GM23338 (cell line): ENCODE measurements at regions not wholly inside any gene's neighbourhood (a gene's known extent, or its start where the extent isn't known, plus 50 kb on each side); places are given as distances from the start of the nearest gene placed in this dataset.

Experiments used
- ATAC-seq: fragments of 200-7000 bp; cut with Tn5 transposase; 3 replicates; pipeline ENCODE4 v1.9.1; 2020
- DNase-seq: peaks from one replicate; pipeline ENCODE4 v3.0.0-alpha.2; 2015; ENCODE audit warnings: low spot score
- H2AFZ ChIP-seq: fragments of 200-600 bp; sonication (generic); 2 replicates; pipeline ENCODE4 v1.8.0; 2016; ENCODE audit warnings: antibody characterized with exemption, mild to moderate bottlenecking, moderate library complexity
- H3F3A ChIP-seq: fragments of 200-600 bp; sonication (generic); replicated peaks from 2 replicates; pipeline ENCODE4 v1.8.0; 2017; ENCODE audit warnings: antibody characterized with exemption, mixed run types, low read depth
- H3K27ac ChIP-seq: fragments of 200-600 bp; sonication (generic); 2 replicates; pipeline ENCODE4 v1.6.1; 2016; ENCODE audit warnings: low read depth
- H3K27me3 ChIP-seq: fragments of 200-600 bp; sonication (generic); 2 replicates; pipeline ENCODE4 v1.8.0; 2016; ENCODE audit warnings: mild to moderate bottlenecking, mixed run types, moderate library complexity; ENCODE audit not compliant: insufficient read depth
- H3K36me3 ChIP-seq: fragments of 200-600 bp; sonication (generic); 2 replicates; pipeline ENCODE4 v1.8.0; 2016; ENCODE audit warnings: mild to moderate bottlenecking; ENCODE audit not compliant: insufficient read depth
- H3K4me1 ChIP-seq: fragments of 200-600 bp; sonication (generic); 2 replicates; pipeline ENCODE4 v1.8.0; 2016; ENCODE audit warnings: mild to moderate bottlenecking, moderate library complexity; ENCODE audit not compliant: insufficient read depth
- H3K4me2 ChIP-seq: fragments of 200-600 bp; sonication (generic); 2 replicates; pipeline ENCODE4 v1.7.1; 2017; ENCODE audit warnings: mixed run types
- H3K4me3 ChIP-seq: fragments of 200-600 bp; sonication (generic); 2 replicates; pipeline ENCODE4 v1.6.1; 2016; ENCODE audit warnings: mixed run types
- H3K79me2 ChIP-seq: fragments of 200-600 bp; sonication (generic); replicated peaks from 2 replicates; pipeline ENCODE4 v1.8.0; 2017; ENCODE audit warnings: mild to moderate bottlenecking; ENCODE audit not compliant: insufficient read depth
- H3K9me2 ChIP-seq: fragments of 200-600 bp; sonication (generic); 2 replicates; pipeline ENCODE4 v1.8.0; 2017; ENCODE audit not compliant: insufficient read depth
- H4K20me1 ChIP-seq: fragments of 200-600 bp; sonication (generic); replicated peaks from 2 replicates; pipeline ENCODE4 v1.8.0; 2017; ENCODE audit warnings: mild to moderate bottlenecking; ENCODE audit not compliant: insufficient read depth
- H3K27ac Mint-ChIP-seq: 2 replicates; pipeline ENCODE4 v1.8.0; 2020; ENCODE audit warnings: inconsistent platforms, mild to moderate bottlenecking, moderate library complexity, mixed read lengths
- H3K27me3 Mint-ChIP-seq: 3 replicates; pipeline ENCODE4 v1.8.0; 2022; ENCODE audit warnings: low read depth, mild to moderate bottlenecking, moderate library complexity, mixed read lengths, inconsistent platforms; ENCODE audit not compliant: insufficient read depth, poor library complexity
- H3K36me3 Mint-ChIP-seq: 3 replicates; pipeline ENCODE4 v1.8.0; 2021; ENCODE audit warnings: low read depth, mild to moderate bottlenecking, inconsistent platforms, moderate library complexity, mixed read lengths
- H3K4me1 Mint-ChIP-seq: 3 replicates; pipeline ENCODE4 v1.8.0; 2020; ENCODE audit warnings: mild to moderate bottlenecking, inconsistent platforms, mixed read lengths
- H3K4me3 Mint-ChIP-seq: 3 replicates; pipeline ENCODE4 v1.8.0; 2021; ENCODE audit warnings: moderate library complexity, mild to moderate bottlenecking, inconsistent platforms, mixed read lengths
- H3K9me3 Mint-ChIP-seq: 3 replicates; pipeline ENCODE4 v1.8.0; 2020; ENCODE audit warnings: moderate library complexity, mild to moderate bottlenecking, inconsistent platforms, mixed read lengths
- EZH2 ChIP-seq: fragments of 200-600 bp; sonication (generic); IDR thresholded peaks from one replicate; pipeline ENCODE4 v1.8.0; 2017; ENCODE audit warnings: antibody characterized with exemption, mild to moderate bottlenecking, low read depth; ENCODE audit not compliant: unreplicated experiment
- EZH2phosphoT487 ChIP-seq: fragments of 200-600 bp; sonication (generic); IDR thresholded peaks from one replicate; pipeline ENCODE4 v1.8.1; 2018; ENCODE audit warnings: antibody characterized with exemption; ENCODE audit not compliant: unreplicated experiment
- JUNB ChIP-seq: IDR thresholded peaks from one replicate; pipeline ENCODE4 v1.6.1; 2016; ENCODE audit warnings: antibody characterized with exemption; ENCODE audit not compliant: unreplicated experiment
- NANOG ChIP-seq: IDR thresholded peaks from 2 replicates; pipeline ENCODE4 v1.6.1; 2016; ENCODE audit warnings: antibody characterized with exemption, borderline replicate concordance
- POLR2AphosphoS5 ChIP-seq: IDR thresholded peaks from 2 replicates; pipeline ENCODE4 v1.6.1; 2016; ENCODE audit warnings: antibody characterized with exemption, low read depth
- REST ChIP-seq: IDR thresholded peaks from one replicate; pipeline ENCODE4 v1.6.1; 2018; ENCODE audit warnings: antibody characterized with exemption; ENCODE audit not compliant: unreplicated experiment
- STAT1 ChIP-seq: IDR thresholded peaks from one replicate; pipeline ENCODE4 v1.6.1; 2016; ENCODE audit warnings: antibody characterized with exemption; ENCODE audit not compliant: unreplicated experiment
- ZNF462 ChIP-seq: fragments of 250-450 bp; sonication (Bioruptor Pico); IDR thresholded peaks from 2 replicates; pipeline ENCODE4 v1.5.0; 2020; ENCODE audit warnings: mild to moderate bottlenecking, moderate library complexity

- no peak for TF ChIP-seq REST
- no peak for TF ChIP-seq JUNB
Measured at GRCh38 chr4:128603081-128603480, 206.4 kb upstream of the JADE1 start (continued).

GRCh38 chr4:128601991-128602695 lies 207.4 kb upstream of the JADE1 start:
- H3K4me3 ChIP-seq = no peak overlapping the region
- H3K79me2 ChIP-seq = no peaks in the 10 kb centered on the region
- H3K36me3 ChIP-seq = no peaks in the 10 kb centered on the region; the same call in 1 of the 2 replicates
- H3K27me3 Mint-ChIP-seq = no peaks in the 10 kb centered on the region
- peaks cover 27% of the 10 kb centered on the region for H3K4me1 Mint-ChIP-seq
- H3K9me2 ChIP-seq = no peaks in the 10 kb centered on the region
- no peaks in the 10 kb centered on the region for H3K27me3 ChIP-seq
- peaks cover 20% of the 10 kb centered on the region for H3K4me1 ChIP-seq
- ATAC-seq = no peak; the same call in 2 of the 3 replicates
- peak overlapping the region; percentile 63; the same call in 1 of the 2 replicates for H3K27ac ChIP-seq
- peak overlapping the region; percentile 88 for H3K27ac Mint-ChIP-seq
- no peak overlapping the region for H3K4me3 Mint-ChIP-seq
- H4K20me1 ChIP-seq = no peaks in the 10 kb centered on the region
- no peaks in the 10 kb centered on the region for H3F3A ChIP-seq
- no peak overlapping the region for H3K4me2 ChIP-seq
- H3K36me3 Mint-ChIP-seq = no peaks in the 10 kb centered on the region; the same call in 2 of the 3 replicates
- H3K9me3 Mint-ChIP-seq = no peaks in the 10 kb centered on the region
- DNase-seq = no peak
- peak overlapping the region; percentile 96; the same call in 1 of the 2 replicates for H2AFZ ChIP-seq
- TF ChIP-seq EZH2 = no peak
- TF ChIP-seq NANOG = no peak
- no peak for TF ChIP-seq REST
- no peak for TF ChIP-seq JUNB
- TF ChIP-seq POLR2AphosphoS5 = no peak
- no peak for TF ChIP-seq STAT1
- TF ChIP-seq EZH2phosphoT487 = no peak
- no peak for TF ChIP-seq ZNF462
